Brain microvascular endothelial cell (primary cell): ENCODE measurements at regions not wholly inside any gene's neighbourhood (a gene's known extent, or its start where the extent isn't known, plus 50 kb on each side); places are given as distances from the start of the nearest gene placed in this dataset.

Source experiments
- DNase-seq: peaks from one replicate; pipeline ENCODE4 v3.0.0-alpha.2; 2020
- H3K27ac ChIP-seq: fragments of 250-450 bp; sonication (Bioruptor Pico); 2 replicates; pipeline ENCODE4 v1.5.1; 2020; ENCODE audit warnings: mild to moderate bottlenecking, moderate library complexity
- H3K27me3 ChIP-seq: fragments of 250-450 bp; sonication (Bioruptor Pico); replicated peaks from 2 replicates; pipeline ENCODE4 v1.5.1; 2020; ENCODE audit warnings: mild to moderate bottlenecking
- H3K36me3 ChIP-seq: fragments of 250-450 bp; sonication (Bioruptor Pico); replicated peaks from 2 replicates; pipeline ENCODE4 v1.5.1; 2020; ENCODE audit warnings: mild to moderate bottlenecking
- H3K4me3 ChIP-seq: 2 replicates; pipeline ENCODE4 v1.5.1; 2011; ENCODE audit warnings: low read depth, mild to moderate bottlenecking, control low read depth, low read length, moderate library complexity
- in situ Hi-C: cut with HindIII; loops from 2 replicates; pipeline ENCODE4 v1.10.0; 2017; ENCODE audit warnings: low sequenced_read_pairs, low pct_ligation_motif_present
- TF ChIP-seq, protein P1 (sequence below): IDR thresholded peaks from 2 replicates; pipeline ENCODE4 v1.5.1; 2011; ENCODE audit warnings: low read depth, mild to moderate bottlenecking, moderate library complexity, low read length, control low read depth, inconsistent platforms; ENCODE audit errors: missing control alignments

DNA sequence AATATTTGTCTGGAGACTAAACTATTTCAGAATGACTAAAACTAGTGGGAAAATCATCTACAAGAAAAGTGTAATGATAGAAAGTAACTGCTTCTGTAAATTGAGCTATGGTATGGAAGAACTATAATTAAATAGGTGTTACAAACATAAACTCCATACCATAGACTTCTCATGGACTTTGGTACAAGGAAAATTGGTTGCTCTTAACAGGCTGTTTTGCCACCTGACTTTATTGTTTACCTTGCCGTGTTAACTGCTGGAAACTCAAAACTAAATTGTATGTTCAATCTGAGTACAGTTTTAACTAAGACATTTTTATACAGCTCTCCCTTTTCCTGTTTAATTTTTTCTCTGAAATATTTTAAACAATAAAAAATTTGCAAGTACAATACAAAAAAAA is 261.8 kb upstream of the POU3F2 start:
- no peak overlapping the region for H3K27ac ChIP-seq
- H3K36me3 ChIP-seq = no peaks in the 10 kb centered on the region
- in situ Hi-C loops = no loop called here
- H3K4me3 ChIP-seq = no peak overlapping the region
- TF ChIP-seq, protein P1, sequence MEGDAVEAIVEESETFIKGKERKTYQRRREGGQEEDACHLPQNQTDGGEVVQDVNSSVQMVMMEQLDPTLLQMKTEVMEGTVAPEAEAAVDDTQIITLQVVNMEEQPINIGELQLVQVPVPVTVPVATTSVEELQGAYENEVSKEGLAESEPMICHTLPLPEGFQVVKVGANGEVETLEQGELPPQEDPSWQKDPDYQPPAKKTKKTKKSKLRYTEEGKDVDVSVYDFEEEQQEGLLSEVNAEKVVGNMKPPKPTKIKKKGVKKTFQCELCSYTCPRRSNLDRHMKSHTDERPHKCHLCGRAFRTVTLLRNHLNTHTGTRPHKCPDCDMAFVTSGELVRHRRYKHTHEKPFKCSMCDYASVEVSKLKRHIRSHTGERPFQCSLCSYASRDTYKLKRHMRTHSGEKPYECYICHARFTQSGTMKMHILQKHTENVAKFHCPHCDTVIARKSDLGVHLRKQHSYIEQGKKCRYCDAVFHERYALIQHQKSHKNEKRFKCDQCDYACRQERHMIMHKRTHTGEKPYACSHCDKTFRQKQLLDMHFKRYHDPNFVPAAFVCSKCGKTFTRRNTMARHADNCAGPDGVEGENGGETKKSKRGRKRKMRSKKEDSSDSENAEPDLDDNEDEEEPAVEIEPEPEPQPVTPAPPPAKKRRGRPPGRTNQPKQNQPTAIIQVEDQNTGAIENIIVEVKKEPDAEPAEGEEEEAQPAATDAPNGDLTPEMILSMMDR = no peak
- no peaks in the 10 kb centered on the region for H3K27me3 ChIP-seq
- no peak for DNase-seq

DNA sequence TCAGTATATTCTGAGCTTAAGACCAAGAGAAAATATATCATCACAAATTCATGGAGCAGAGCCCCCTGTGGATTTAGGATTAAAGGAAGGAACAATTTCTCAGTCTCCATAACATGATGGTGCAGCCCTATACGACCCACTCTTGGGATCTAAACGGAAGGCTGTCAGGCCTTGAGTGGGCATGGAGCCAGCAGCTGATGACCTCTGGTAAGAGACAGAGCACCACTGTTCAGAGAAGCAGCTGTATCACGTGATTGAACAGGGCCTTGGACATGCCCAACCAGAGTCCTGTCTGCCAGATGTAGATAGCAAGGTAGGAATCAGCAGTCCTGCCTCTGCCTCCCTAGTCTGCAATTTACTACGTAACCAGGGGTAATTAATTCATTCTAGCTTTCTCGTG is 259.4 kb upstream of the POU3F2 start:
- DNase-seq = no peak
- Histone ChIP-seq H3K27ac (no peak overlapping the region), H3K27me3 (no peaks in the 10 kb centered on the region), H3K36me3 (no peaks in the 10 kb centered on the region), H3K4me3 (no peak overlapping the region)
- in situ Hi-C loops = no loop called here
- TF ChIP-seq, protein P1 = no peak

- TF ChIP-seq, protein P1 = no peak
- in situ Hi-C loops = no loop called here
These were observed 257.6 kb upstream of the POU3F2 start for GRCh38 chr6:98576791-98577190.

DNA sequence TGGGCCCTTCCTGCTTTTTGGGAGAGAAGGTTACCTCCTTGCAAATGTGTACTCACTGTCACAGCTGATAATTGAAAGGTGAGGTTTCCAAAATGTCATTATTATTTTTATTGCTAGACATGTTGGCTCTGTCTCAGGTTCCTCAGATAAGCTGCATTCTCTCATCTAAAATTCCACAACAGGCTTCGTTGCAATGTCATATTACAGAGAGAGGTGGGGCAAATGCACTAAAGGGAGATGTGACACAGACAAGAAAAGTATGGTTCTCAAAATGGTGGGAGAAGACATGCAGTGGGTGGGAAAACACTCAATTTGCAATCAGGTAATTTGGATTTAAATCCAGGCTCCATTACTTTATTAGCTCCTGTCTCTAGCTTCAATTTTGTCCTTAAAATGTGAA is 256.4 kb upstream of the POU3F2 start:
- Histone ChIP-seq H3K36me3 (no peaks in the 10 kb centered on the region), H3K27me3 (no peaks in the 10 kb centered on the region), H3K27ac (no peak overlapping the region), H3K4me3 (no peak overlapping the region)
- TF ChIP-seq, protein P1 = no peak
- in situ Hi-C loops = no loop called here
- no peak for DNase-seq

More at GRCh38 chr6:98576791-98577190, 257.6 kb upstream of the POU3F2 start:
- H3K4me3 ChIP-seq = no peak overlapping the region
- DNase-seq = no peak
- no peaks in the 10 kb centered on the region for H3K36me3 ChIP-seq
- H3K27me3 ChIP-seq = no peaks in the 10 kb centered on the region
- no peak overlapping the region for H3K27ac ChIP-seq

- no peak for DNase-seq
- in situ Hi-C loops = no loop called here
These were observed 255.3 kb upstream of the POU3F2 start for GRCh38 chr6:98579079-98579478.

DNA sequence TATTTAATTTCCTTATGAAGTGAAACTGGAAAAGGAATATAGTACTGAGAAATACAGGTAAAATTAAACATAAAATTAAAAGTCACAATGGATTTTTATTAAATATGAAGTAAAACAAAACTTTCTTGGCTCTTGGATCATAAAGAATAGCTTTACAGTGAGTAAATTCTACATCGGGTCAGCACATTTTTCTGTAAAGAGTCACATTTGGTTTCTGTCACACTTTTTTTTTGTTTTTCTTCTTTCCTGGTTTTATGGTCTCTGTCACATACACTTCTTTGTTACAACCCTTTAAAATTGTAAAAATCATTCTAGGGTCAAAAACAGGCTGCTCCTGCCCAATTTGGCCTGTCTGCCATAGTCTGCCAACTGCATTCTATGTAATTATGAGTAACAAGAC is 254.4 kb upstream of the POU3F2 start:
- in situ Hi-C loops = no loop called here
- Histone ChIP-seq H3K4me3 (no peak overlapping the region), H3K27me3 (no peaks in the 10 kb centered on the region), H3K36me3 (no peaks in the 10 kb centered on the region), H3K27ac (no peak overlapping the region)
- TF ChIP-seq, protein P1 = no peak
- no peak for DNase-seq

More at GRCh38 chr6:98579079-98579478, 255.3 kb upstream of the POU3F2 start:
- Histone ChIP-seq H3K4me3 (no peak overlapping the region), H3K27me3 (no peaks in the 10 kb centered on the region), H3K27ac (no peak overlapping the region), H3K36me3 (no peaks in the 10 kb centered on the region)
- TF ChIP-seq, protein P1 = no peak
